WERI-Rb-1 (cell line): ENCODE measurements at regions not wholly inside any gene's neighbourhood (a gene's known extent, or its start where the extent isn't known, plus 50 kb on each side); places are given as distances from the start of the nearest gene placed in this dataset.

Experiments used
- DNase-seq: peaks from one replicate; pipeline ENCODE4 v3.0.0-alpha.2; 2020
- H3K27ac ChIP-seq: fragments of 250-450 bp; sonication (Bioruptor Pico); 2 replicates; pipeline ENCODE4 v1.5.1; 2020; ENCODE audit warnings: mild to moderate bottlenecking, moderate library complexity
- H3K27me3 ChIP-seq: fragments of 250-450 bp; sonication (Bioruptor Pico); 2 replicates; pipeline ENCODE4 v1.5.1; 2021; ENCODE audit warnings: mild to moderate bottlenecking, low read depth, moderate library complexity; ENCODE audit not compliant: insufficient read depth, severe bottlenecking
- H3K36me3 ChIP-seq: fragments of 250-450 bp; sonication (Bioruptor Pico); 2 replicates; pipeline ENCODE4 v1.5.1; 2020; ENCODE audit warnings: mild to moderate bottlenecking, moderate library complexity
- H3K4me3 ChIP-seq: 2 replicates; pipeline ENCODE4 v1.5.1; 2011; ENCODE audit warnings: low read depth, mild to moderate bottlenecking, control low read depth, low read length
- H3K9me3 ChIP-seq: fragments of 250-450 bp; sonication (Bioruptor Pico); 2 replicates; pipeline ENCODE4 v1.5.1; 2021; ENCODE audit warnings: mild to moderate bottlenecking, moderate library complexity; ENCODE audit not compliant: severe bottlenecking
- TF ChIP-seq, protein P1 (sequence below): IDR thresholded peaks from 2 replicates; pipeline ENCODE4 v1.5.1; 2011; ENCODE audit warnings: low read depth, mild to moderate bottlenecking, control low read depth, inconsistent platforms, low read length

DNA sequence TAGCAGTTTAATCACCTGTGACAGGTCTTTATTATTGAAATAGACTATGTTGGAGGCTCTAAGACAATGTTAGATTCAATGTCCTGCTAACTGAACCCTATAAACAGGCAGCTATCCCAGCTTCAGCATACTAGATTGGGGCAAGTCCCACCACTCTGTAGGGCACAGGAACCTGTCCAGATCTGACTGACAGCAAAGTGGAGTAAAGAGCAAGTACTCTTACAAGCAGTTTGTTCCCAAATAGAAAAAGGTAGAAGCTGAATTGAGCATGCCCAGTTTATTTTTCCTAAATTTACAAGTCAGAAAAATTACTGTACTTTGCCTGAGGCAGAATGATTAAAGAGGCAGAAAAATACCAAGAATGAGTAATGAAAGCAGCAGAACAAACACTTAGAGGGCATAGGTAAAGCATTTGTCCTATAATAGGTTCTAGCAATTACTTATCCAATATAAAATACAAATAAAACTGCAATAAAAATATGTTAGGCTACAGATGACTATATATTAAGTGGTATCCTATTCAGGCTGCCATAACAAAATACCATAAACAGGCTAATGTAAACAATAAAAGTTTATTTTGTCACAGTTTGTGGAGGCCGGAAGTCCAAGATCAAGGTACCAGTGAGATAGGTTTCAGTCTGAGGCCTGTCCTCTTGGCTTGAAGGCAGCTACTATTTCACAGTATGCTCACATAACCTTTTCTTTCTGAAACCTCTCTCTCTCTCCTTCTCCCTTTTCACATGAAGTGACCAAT lies 868.2 kb downstream of the C12orf50 start:
- H3K27ac ChIP-seq, result no peak overlapping the region
- H3K9me3 ChIP-seq, result peaks cover 9% of the 10 kb centered on the region
- TF ChIP-seq, protein P1, sequence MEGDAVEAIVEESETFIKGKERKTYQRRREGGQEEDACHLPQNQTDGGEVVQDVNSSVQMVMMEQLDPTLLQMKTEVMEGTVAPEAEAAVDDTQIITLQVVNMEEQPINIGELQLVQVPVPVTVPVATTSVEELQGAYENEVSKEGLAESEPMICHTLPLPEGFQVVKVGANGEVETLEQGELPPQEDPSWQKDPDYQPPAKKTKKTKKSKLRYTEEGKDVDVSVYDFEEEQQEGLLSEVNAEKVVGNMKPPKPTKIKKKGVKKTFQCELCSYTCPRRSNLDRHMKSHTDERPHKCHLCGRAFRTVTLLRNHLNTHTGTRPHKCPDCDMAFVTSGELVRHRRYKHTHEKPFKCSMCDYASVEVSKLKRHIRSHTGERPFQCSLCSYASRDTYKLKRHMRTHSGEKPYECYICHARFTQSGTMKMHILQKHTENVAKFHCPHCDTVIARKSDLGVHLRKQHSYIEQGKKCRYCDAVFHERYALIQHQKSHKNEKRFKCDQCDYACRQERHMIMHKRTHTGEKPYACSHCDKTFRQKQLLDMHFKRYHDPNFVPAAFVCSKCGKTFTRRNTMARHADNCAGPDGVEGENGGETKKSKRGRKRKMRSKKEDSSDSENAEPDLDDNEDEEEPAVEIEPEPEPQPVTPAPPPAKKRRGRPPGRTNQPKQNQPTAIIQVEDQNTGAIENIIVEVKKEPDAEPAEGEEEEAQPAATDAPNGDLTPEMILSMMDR, result no peak
- no peak overlapping the region for H3K4me3 ChIP-seq
- no peak for DNase-seq
- no peaks in the 10 kb centered on the region for H3K36me3 ChIP-seq
- no peaks in the 10 kb centered on the region for H3K27me3 ChIP-seq

DNA sequence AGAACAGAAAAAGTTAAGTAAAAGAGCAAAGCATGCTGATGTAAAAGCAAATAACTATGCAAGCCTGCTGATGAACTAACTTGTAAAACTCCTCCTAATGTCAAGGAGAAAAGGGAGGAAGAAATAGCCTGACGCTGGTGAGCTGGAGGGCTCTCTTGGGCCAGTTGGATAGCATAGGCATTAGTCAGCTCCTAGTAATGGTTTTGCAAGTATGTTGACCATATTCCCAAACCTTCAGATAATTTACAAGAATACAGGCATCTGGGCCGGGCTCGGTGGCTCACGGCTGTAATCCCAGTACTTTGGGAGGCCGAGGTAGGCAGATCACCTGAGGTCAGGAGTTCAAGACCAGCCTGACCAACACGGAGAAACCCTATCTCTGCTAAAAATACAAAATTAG lies 871.4 kb downstream of the C12orf50 start:
- Histone ChIP-seq H3K27me3 (no peaks in the 10 kb centered on the region), H3K27ac (no peak overlapping the region), H3K9me3 (no peaks in the 10 kb centered on the region), H3K36me3 (no peaks in the 10 kb centered on the region), H3K4me3 (no peak overlapping the region)
- DNase-seq, result no peak
- TF ChIP-seq, protein P1, result no peak

DNA sequence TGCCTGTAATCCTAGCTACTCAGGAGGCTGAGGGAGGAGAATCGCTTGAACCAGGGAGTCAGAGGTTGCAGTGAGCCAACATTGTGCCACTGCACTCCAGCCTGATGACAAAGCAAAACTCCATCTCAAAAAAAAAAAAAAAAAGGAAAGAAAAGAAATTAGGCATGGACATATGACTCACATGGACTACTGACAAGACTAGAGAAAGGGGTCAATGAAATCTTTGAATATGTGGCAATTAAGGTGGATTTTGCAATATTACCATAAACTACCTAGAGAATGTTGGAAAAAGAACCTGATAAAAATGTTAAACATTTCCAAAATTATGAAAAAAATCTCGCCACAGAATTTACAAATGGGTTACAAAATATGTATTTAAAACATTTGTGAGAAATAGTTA lies 873.6 kb downstream of the C12orf50 start:
- no peaks in the 10 kb centered on the region for H3K27me3 ChIP-seq
- DNase-seq, result no peak
- no peak overlapping the region for H3K4me3 ChIP-seq
- TF ChIP-seq, protein P1, result no peak
- no peaks in the 10 kb centered on the region for H3K36me3 ChIP-seq
- no peak overlapping the region for H3K27ac ChIP-seq
- H3K9me3 ChIP-seq, result no peaks in the 10 kb centered on the region

DNA sequence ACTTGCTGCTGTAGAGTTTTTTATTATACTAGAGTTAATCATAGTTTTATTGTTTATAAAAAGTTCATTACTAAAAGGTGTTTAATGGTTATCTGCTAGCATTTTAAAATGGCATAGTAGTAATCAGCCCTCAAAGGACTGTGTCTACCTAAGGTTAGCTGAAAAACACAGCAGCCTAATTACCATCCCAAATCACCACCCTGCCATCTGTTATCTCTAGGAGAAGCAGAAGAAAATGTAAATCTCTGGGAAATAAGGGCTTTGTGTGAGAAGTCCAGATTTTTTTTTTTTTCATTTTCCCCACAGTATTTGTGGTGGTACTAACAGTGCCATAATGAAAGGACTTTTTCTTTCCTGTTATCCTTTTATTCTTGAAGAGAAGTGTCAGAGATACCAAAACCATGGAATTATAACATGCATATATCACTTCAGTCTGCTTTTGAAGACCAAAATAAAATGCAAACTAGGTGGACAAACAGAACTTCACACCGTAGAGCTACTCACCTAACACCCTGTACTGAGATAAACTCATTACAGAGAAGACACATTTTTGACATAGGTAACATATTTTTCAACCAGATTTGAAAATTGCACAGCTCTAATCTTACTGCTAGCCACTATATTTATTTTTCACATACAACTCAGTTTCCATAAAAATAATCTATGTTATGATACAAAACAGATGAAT lies 876.2 kb downstream of the C12orf50 start:
- H3K36me3 ChIP-seq, result no peaks in the 10 kb centered on the region
- no peaks in the 10 kb centered on the region for H3K9me3 ChIP-seq
- TF ChIP-seq, protein P1, result no peak
- H3K27ac ChIP-seq, result no peak overlapping the region; the same call in 1 of the 2 replicates
- H3K27me3 ChIP-seq, result no peaks in the 10 kb centered on the region
- no peak for DNase-seq
- H3K4me3 ChIP-seq, result no peak overlapping the region

DNA sequence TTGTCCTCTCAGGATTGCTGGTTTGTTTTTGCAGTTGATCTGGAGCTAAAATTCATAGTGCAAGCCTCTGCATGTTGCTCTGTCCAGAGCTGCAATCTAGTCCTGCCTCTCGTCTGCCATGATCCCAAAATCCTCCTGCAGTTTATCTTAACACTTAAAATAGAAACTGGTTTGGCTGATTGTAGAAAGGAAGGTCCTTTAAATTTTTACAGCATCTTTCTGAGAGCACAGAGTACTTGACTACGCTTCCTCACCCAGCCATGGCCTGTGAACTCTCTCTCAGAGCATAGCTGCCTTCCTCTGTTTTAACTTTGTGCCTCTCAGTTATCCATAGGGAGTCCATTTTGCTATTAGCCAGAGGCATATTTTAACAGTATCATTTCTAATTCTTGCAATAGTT lies 877.1 kb downstream of the C12orf50 start:
- no peaks in the 10 kb centered on the region for H3K27me3 ChIP-seq
- TF ChIP-seq, protein P1, result no peak
- no peaks in the 10 kb centered on the region for H3K36me3 ChIP-seq
- H3K9me3 ChIP-seq, result no peaks in the 10 kb centered on the region
- no peak overlapping the region for H3K27ac ChIP-seq
- no peak for DNase-seq
- no peak overlapping the region for H3K4me3 ChIP-seq
